Neural cell (in vitro differentiated cells): ENCODE measurements at regions not wholly inside any gene's neighbourhood (a gene's known extent, or its start where the extent isn't known, plus 50 kb on each side); places are given as distances from the start of the nearest gene placed in this dataset.

Experiments used
- H2AFZ ChIP-seq: fragments of 200-600, 300-800 bp; sonication (generic), shearing (Covaris generic); 2 replicates; pipeline ENCODE4 v1.6.0; 2014; ENCODE audit warnings: low read depth, mild to moderate bottlenecking, antibody characterized with exemption, low read length, moderate library complexity
- H3F3A ChIP-seq: fragments of 200-600 bp; shearing (Covaris generic); 2 replicates; pipeline ENCODE4 v1.6.1; 2016; ENCODE audit warnings: mild to moderate bottlenecking, moderate library complexity, mixed read lengths, antibody characterized with exemption, low read length; ENCODE audit not compliant: insufficient read depth, poor library complexity, severe bottlenecking
- H3K27ac ChIP-seq: fragments of 200-600, 300-800 bp; sonication (generic), shearing (Covaris generic); 2 replicates; pipeline ENCODE4 v1.5.1; 2014; ENCODE audit warnings: mild to moderate bottlenecking, low read length, moderate library complexity
- H3K27me3 ChIP-seq: fragments of 300-800, 200-600 bp; sonication (generic), shearing (Covaris generic); 2 replicates; pipeline ENCODE4 v1.6.0; 2014; ENCODE audit warnings: mild to moderate bottlenecking, low read depth, low read length, moderate library complexity; ENCODE audit not compliant: insufficient read depth
- H3K36me3 ChIP-seq: fragments of 300-800, 200-600 bp; sonication (generic), shearing (Covaris generic); 2 replicates; pipeline ENCODE4 v1.5.1; 2014; ENCODE audit warnings: mild to moderate bottlenecking, antibody characterized with exemption, low read length, moderate library complexity; ENCODE audit not compliant: insufficient read depth
- H3K4me2 ChIP-seq: fragments of 300-800, 200-600 bp; sonication (generic), shearing (Covaris generic); 2 replicates; pipeline ENCODE4 v1.6.0; 2014; ENCODE audit warnings: mild to moderate bottlenecking, low read length
- H3K4me3 ChIP-seq: fragments of 300-800, 200-600 bp; sonication (generic), shearing (Covaris generic); 2 replicates; pipeline ENCODE4 v1.5.1; 2014; ENCODE audit warnings: mild to moderate bottlenecking, low read length, moderate library complexity
- H3K79me2 ChIP-seq: fragments of 200-600 bp; shearing (Covaris generic); replicated peaks from 2 replicates; pipeline ENCODE4 v1.6.0; 2014; ENCODE audit warnings: mild to moderate bottlenecking, low read length, moderate library complexity; ENCODE audit not compliant: insufficient read depth
- H3K9ac ChIP-seq: fragments of 300-800, 200-600 bp; sonication (generic), shearing (Covaris generic); 2 replicates; pipeline ENCODE4 v1.6.1; 2016; ENCODE audit warnings: mild to moderate bottlenecking, low read length, mixed read lengths
- H3K9me2 ChIP-seq: fragments of 200-600 bp; shearing (Covaris generic); 2 replicates; pipeline ENCODE4 v1.6.1; 2016; ENCODE audit warnings: mild to moderate bottlenecking, low read length, mixed read lengths; ENCODE audit not compliant: insufficient read depth
- H3K9me3 ChIP-seq: fragments of 200-600, 300-800 bp; sonication (generic), shearing (Covaris generic); 2 replicates; pipeline ENCODE4 v1.6.1; 2016; ENCODE audit warnings: mild to moderate bottlenecking, mixed run types, low read length, moderate library complexity, mixed read lengths
- H4K20me1 ChIP-seq: fragments of 200-600 bp; shearing (Covaris generic); 2 replicates; pipeline ENCODE4 v1.6.1; 2016; ENCODE audit warnings: mild to moderate bottlenecking, mixed run types; ENCODE audit not compliant: insufficient read depth
- EP300 ChIP-seq: fragments of 450-650 bp; conservative IDR thresholded peaks from 2 replicates; pipeline ENCODE4 v1.6.1; 2014; ENCODE audit warnings: antibody characterized with exemption, mild to moderate bottlenecking, moderate library complexity; ENCODE audit not compliant: poor library complexity, severe bottlenecking
- EZH2 ChIP-seq: fragments of 200-600, 300-800 bp; shearing (Covaris generic), sonication (generic); IDR thresholded peaks from 2 replicates; pipeline ENCODE4 v1.6.1; 2014; ENCODE audit warnings: antibody characterized with exemption, low read length, borderline replicate concordance, mild to moderate bottlenecking; ENCODE audit not compliant: insufficient read depth, poor library complexity, severe bottlenecking
- MXI1 ChIP-seq: fragments of 450-650 bp; conservative IDR thresholded peaks from 2 replicates; pipeline ENCODE4 v1.6.1; 2014; ENCODE audit warnings: antibody characterized with exemption, mild to moderate bottlenecking; ENCODE audit not compliant: poor library complexity, severe bottlenecking
- POLR2AphosphoS5 ChIP-seq: IDR thresholded peaks from 2 replicates; pipeline ENCODE4 v1.6.1; 2012
- RAD21 ChIP-seq: fragments of 450-650 bp; conservative IDR thresholded peaks from 2 replicates; pipeline ENCODE4 v1.6.1; 2014; ENCODE audit warnings: antibody characterized with exemption, mild to moderate bottlenecking, moderate library complexity
- SMC3 ChIP-seq: fragments of 450-650 bp; conservative IDR thresholded peaks from 2 replicates; pipeline ENCODE4 v1.6.1; 2014; ENCODE audit warnings: antibody characterized with exemption, mild to moderate bottlenecking, moderate library complexity; ENCODE audit not compliant: poor library complexity
- TAF1 ChIP-seq: IDR thresholded peaks from 2 replicates; pipeline ENCODE4 v1.6.1; 2012; ENCODE audit warnings: low read depth
- TF ChIP-seq, protein P1 (sequence below): IDR thresholded peaks from 2 replicates; pipeline ENCODE4 v1.6.1; 2012; ENCODE audit warnings: borderline replicate concordance
- TF ChIP-seq, protein P2 (sequence below): fragments of 450-650 bp; IDR thresholded peaks from 2 replicates; pipeline ENCODE4 v1.5.1; 2014; ENCODE audit warnings: antibody characterized with exemption, mild to moderate bottlenecking, moderate library complexity; ENCODE audit not compliant: poor library complexity, severe bottlenecking

DNA sequence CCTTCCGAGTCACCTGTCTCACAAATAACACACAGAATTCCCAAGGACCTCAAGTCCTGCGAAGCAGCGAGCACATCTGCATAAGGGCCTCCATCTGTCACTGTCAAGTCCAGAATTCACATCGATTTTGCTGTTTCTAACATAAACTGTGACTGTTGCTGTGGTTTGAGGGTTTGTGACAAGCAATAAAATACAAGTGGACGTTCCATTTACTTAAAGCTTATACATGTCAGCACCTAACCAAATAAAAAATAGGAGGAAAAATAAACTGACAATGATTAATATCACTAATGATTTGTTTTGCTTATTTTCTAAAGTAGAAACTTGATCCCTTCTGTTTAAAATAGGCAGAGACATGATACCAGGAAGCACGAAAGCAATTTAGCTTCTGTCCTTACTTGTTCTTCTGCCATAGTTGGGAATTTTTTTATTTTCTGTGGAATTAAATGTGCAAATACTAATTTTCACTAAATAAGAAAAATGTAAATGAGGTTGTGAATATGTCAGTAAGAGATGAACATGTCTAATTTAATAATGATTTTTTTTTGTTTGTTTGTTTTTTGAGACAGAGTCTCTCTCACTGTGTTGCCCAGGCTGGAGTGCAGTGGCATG, 279.1 kb downstream of the FGF9 start:
- Histone ChIP-seq H3K9me3 (no peaks in the 10 kb centered on the region), H4K20me1 (no peaks in the 10 kb centered on the region), H3K4me3 (no peak overlapping the region), H3K36me3 (no peaks in the 10 kb centered on the region), H2AFZ (no peak overlapping the region), H3K27me3 (no peaks in the 10 kb centered on the region), H3K9me2 (no peaks in the 10 kb centered on the region), H3K79me2 (no peaks in the 10 kb centered on the region), H3K9ac (no peak overlapping the region), H3K27ac (no peak overlapping the region), H3K4me2 (no peak overlapping the region), H3F3A (no peaks in the 10 kb centered on the region)
- TF ChIP-seq POLR2AphosphoS5 (no peak), EP300 (no peak), RAD21 (no peak), TAF1 (no peak), SMC3 (no peak), MXI1 (no peak), EZH2 (no peak)
- TF ChIP-seq, protein P1, sequence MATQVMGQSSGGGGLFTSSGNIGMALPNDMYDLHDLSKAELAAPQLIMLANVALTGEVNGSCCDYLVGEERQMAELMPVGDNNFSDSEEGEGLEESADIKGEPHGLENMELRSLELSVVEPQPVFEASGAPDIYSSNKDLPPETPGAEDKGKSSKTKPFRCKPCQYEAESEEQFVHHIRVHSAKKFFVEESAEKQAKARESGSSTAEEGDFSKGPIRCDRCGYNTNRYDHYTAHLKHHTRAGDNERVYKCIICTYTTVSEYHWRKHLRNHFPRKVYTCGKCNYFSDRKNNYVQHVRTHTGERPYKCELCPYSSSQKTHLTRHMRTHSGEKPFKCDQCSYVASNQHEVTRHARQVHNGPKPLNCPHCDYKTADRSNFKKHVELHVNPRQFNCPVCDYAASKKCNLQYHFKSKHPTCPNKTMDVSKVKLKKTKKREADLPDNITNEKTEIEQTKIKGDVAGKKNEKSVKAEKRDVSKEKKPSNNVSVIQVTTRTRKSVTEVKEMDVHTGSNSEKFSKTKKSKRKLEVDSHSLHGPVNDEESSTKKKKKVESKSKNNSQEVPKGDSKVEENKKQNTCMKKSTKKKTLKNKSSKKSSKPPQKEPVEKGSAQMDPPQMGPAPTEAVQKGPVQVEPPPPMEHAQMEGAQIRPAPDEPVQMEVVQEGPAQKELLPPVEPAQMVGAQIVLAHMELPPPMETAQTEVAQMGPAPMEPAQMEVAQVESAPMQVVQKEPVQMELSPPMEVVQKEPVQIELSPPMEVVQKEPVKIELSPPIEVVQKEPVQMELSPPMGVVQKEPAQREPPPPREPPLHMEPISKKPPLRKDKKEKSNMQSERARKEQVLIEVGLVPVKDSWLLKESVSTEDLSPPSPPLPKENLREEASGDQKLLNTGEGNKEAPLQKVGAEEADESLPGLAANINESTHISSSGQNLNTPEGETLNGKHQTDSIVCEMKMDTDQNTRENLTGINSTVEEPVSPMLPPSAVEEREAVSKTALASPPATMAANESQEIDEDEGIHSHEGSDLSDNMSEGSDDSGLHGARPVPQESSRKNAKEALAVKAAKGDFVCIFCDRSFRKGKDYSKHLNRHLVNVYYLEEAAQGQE = no peak
- TF ChIP-seq, protein P2, sequence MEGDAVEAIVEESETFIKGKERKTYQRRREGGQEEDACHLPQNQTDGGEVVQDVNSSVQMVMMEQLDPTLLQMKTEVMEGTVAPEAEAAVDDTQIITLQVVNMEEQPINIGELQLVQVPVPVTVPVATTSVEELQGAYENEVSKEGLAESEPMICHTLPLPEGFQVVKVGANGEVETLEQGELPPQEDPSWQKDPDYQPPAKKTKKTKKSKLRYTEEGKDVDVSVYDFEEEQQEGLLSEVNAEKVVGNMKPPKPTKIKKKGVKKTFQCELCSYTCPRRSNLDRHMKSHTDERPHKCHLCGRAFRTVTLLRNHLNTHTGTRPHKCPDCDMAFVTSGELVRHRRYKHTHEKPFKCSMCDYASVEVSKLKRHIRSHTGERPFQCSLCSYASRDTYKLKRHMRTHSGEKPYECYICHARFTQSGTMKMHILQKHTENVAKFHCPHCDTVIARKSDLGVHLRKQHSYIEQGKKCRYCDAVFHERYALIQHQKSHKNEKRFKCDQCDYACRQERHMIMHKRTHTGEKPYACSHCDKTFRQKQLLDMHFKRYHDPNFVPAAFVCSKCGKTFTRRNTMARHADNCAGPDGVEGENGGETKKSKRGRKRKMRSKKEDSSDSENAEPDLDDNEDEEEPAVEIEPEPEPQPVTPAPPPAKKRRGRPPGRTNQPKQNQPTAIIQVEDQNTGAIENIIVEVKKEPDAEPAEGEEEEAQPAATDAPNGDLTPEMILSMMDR = no peak

DNA sequence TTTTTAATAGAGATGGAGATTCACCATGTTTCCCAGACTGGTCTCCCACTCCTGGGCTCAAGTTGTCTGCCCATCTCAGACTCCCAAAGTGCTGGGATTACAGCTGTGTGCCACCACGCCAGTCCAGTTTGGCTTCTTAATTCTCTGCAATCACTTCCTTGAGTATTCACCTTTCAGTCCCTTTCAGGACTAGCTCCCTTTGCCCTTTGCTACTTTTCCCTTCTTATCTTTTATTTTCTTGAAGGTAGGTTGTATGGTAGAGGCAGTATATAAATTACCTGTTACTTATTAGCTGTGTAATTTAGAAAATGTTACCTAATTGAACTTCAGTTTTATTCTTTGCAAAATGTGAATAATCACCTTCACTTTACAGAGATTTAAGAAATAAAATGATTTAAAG, 285.8 kb downstream of the FGF9 start:
- H3K27ac ChIP-seq = no peak overlapping the region
- H3K4me2 ChIP-seq = no peak overlapping the region
- no peaks in the 10 kb centered on the region for H3K27me3 ChIP-seq
- no peaks in the 10 kb centered on the region for H3K9me2 ChIP-seq
- H3K4me3 ChIP-seq = no peak overlapping the region
- H3K36me3 ChIP-seq = no peaks in the 10 kb centered on the region
- no peak overlapping the region for H3K9ac ChIP-seq
- H4K20me1 ChIP-seq = no peaks in the 10 kb centered on the region
- no peak overlapping the region for H2AFZ ChIP-seq
- no peaks in the 10 kb centered on the region for H3F3A ChIP-seq
- no peak for TF ChIP-seq RAD21
- TF ChIP-seq, protein P1 = no peak
- no peak for TF ChIP-seq MXI1
- no peak for TF ChIP-seq POLR2AphosphoS5
- H3K79me2 ChIP-seq = no peaks in the 10 kb centered on the region
- no peaks in the 10 kb centered on the region for H3K9me3 ChIP-seq
